ENCODE measurements at regions not wholly inside any gene's neighbourhood (a gene's known extent, or its start where the extent isn't known, plus 50 kb on each side); places are given as distances from the start of the nearest gene placed in this dataset.
A peak's percentile ranks its signal among the peaks of the same experiment; 100 is the strongest.
"Not testable (repeated sequence)": the region's sequence is repeated elsewhere in the genome, so short reads cannot be mapped to it uniquely, and the experiment has no call there.

GRCh38 chr1:65613884-65614283 is 178.8 kb upstream of the PDE4B start:
- no peak overlapping the region for H3K27ac ChIP-seq (ENCODE audit: low read depth, low read length)
- H3K4me3 ChIP-seq (ENCODE audit: low read depth, low read length), result no peak overlapping the region
- H3K27me3 ChIP-seq (ENCODE audit: control insufficient read depth, insufficient read depth, low read length), result no peaks in the 10 kb centered on the region
- DNase-seq (ENCODE audit: low read depth in 4 of 6, low spot score in 6 of 6), result no peak
- no CpG with 5 or more reads among the region's 2 CpGs for WGBS (ENCODE audit: insufficient coverage)
- H3K36me3 ChIP-seq (ENCODE audit: control insufficient read depth, insufficient read depth, low read length), result no peaks in the 10 kb centered on the region
- no peaks in the 10 kb centered on the region for H3K4me1 ChIP-seq (ENCODE audit: control insufficient read depth, insufficient read depth, low read length)
- H3K9me3 ChIP-seq (ENCODE audit: control insufficient read depth, insufficient read depth, low read length), result no peaks in the 10 kb centered on the region

DNA sequence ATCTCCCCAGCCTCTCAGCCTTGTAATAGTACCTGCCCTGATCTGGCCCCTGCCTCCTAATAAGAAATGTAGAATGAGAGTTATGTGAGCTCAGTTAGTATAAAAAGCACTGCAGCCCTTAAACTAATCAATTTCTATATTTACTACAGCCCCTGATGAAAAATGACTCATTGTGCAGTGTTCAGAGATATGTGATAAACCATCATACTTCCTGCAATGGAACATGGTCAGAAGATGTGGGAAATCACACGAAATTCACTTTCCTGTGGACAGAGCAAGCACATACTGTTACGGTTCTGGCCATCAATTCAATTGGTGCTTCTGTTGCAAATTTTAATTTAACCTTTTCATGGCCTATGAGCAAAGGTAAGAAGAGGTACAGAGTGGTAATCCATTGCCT is 176.8 kb upstream of the PDE4B start:
- no peaks in the 10 kb centered on the region for H3K4me1 ChIP-seq (ENCODE audit: control insufficient read depth, insufficient read depth, low read length)
- no peaks in the 10 kb centered on the region for H3K9me3 ChIP-seq (ENCODE audit: control insufficient read depth, insufficient read depth, low read length)
- WGBS (ENCODE audit: insufficient coverage), result 71% methylated on average over 1 of the region's 2 CpGs
- no peak overlapping the region for H3K27ac ChIP-seq (ENCODE audit: low read depth, low read length)
- H3K36me3 ChIP-seq (ENCODE audit: control insufficient read depth, insufficient read depth, low read length), result no peaks in the 10 kb centered on the region
- DNase-seq (ENCODE audit: low read depth in 4 of 6, low spot score in 6 of 6), result no peak
- no peaks in the 10 kb centered on the region for H3K27me3 ChIP-seq (ENCODE audit: control insufficient read depth, insufficient read depth, low read length)
- H3K4me3 ChIP-seq (ENCODE audit: low read depth, low read length), result no peak overlapping the region

- H3K27me3 ChIP-seq (ENCODE audit: control insufficient read depth, insufficient read depth, low read length); H3K4me1 ChIP-seq (ENCODE audit: control insufficient read depth, insufficient read depth, low read length); H3K9me3 ChIP-seq (ENCODE audit: control insufficient read depth, insufficient read depth, low read length); DNase-seq (ENCODE audit: low read depth in 4 of 6, low spot score in 6 of 6); H3K4me3 ChIP-seq (ENCODE audit: low read depth, low read length); H3K27ac ChIP-seq (ENCODE audit: low read depth, low read length); H3K36me3 ChIP-seq (ENCODE audit: control insufficient read depth, insufficient read depth, low read length): not testable (repeated sequence)
- 82% methylated on average over 1 of the region's 1 CpG for WGBS (ENCODE audit: insufficient coverage)
Observed at GRCh38 chr1:65621721-65622120, 171.0 kb upstream of the PDE4B start.

DNA sequence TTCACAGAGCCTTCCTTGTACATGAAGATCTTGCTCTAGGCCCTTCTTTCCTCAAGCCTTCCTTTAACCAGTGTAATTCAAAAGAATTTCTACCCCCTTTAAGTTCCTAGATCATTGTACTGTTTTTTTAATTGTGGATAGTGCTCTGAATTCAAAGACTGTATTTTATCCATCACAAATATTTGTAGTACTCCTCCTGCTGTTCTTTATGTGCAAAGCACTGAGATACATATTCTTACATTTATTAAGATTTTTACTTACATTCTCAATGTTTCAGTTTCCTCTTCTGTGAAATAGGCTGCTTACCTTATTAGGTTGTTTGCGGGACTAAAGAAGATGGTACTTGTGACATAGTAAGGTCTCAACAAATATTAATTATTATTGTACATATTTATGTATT is 168.8 kb upstream of the PDE4B start:
- Histone ChIP-seq H3K4me3 (ENCODE audit: low read depth, low read length) (no peak overlapping the region), H3K27ac (ENCODE audit: low read depth, low read length) (no peak overlapping the region), H3K27me3 (ENCODE audit: control insufficient read depth, insufficient read depth, low read length) (no peaks in the 10 kb centered on the region), H3K4me1 (ENCODE audit: control insufficient read depth, insufficient read depth, low read length) (no peaks in the 10 kb centered on the region), H3K9me3 (ENCODE audit: control insufficient read depth, insufficient read depth, low read length) (no peaks in the 10 kb centered on the region), H3K36me3 (ENCODE audit: control insufficient read depth, insufficient read depth, low read length) (no peaks in the 10 kb centered on the region)
- WGBS (ENCODE audit: insufficient coverage), result no CpG with 5 or more reads among the region's 1 CpG
- no peak for DNase-seq (ENCODE audit: low read depth in 4 of 6, low spot score in 6 of 6)

DNA sequence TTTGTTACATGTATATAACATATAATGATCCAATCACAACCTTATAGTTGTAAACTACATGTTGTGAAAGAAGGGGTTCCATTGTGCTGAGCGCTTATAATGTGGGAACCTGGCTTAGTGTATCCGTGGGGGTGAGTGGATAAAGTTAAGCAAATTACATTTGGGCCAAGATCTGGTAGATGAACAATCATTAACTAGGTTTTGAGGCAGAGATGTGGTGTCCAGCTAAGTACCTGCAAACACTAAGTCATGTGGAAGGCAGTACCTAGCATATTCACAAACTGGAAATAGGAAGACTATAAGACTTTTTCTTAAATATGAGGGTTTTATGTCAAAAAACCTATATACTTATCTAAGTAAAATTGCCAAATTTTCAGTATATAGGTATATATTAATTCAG is 167.2 kb upstream of the PDE4B start:
- 100% methylated on average over 2 of the region's 2 CpGs for WGBS (ENCODE audit: insufficient coverage)
- no peaks in the 10 kb centered on the region for H3K36me3 ChIP-seq (ENCODE audit: control insufficient read depth, insufficient read depth, low read length)

GRCh38 chr1:65626003-65626402 is 166.7 kb upstream of the PDE4B start:
- Histone ChIP-seq H3K4me1 (ENCODE audit: control insufficient read depth, insufficient read depth, low read length) (no peaks in the 10 kb centered on the region), H3K4me3 (ENCODE audit: low read depth, low read length) (no peak overlapping the region), H3K27ac (ENCODE audit: low read depth, low read length) (no peak overlapping the region), H3K9me3 (ENCODE audit: control insufficient read depth, insufficient read depth, low read length) (no peaks in the 10 kb centered on the region), H3K36me3 (ENCODE audit: control insufficient read depth, insufficient read depth, low read length) (no peaks in the 10 kb centered on the region), H3K27me3 (ENCODE audit: control insufficient read depth, insufficient read depth, low read length) (no peaks in the 10 kb centered on the region)
- DNase-seq (ENCODE audit: low read depth in 4 of 6, low spot score in 6 of 6), result no peak
- WGBS (ENCODE audit: insufficient coverage), result no CpG with 5 or more reads among the region's 3 CpGs

More for the DNA sequence above, 167.2 kb upstream of the PDE4B start:
- no peak overlapping the region for H3K27ac ChIP-seq (ENCODE audit: low read depth, low read length)
- no peak overlapping the region for H3K4me3 ChIP-seq (ENCODE audit: low read depth, low read length)
- no peaks in the 10 kb centered on the region for H3K9me3 ChIP-seq (ENCODE audit: control insufficient read depth, insufficient read depth, low read length)
- no peak for DNase-seq (ENCODE audit: low read depth in 4 of 6, low spot score in 6 of 6)
- H3K4me1 ChIP-seq (ENCODE audit: control insufficient read depth, insufficient read depth, low read length), result no peaks in the 10 kb centered on the region
- H3K27me3 ChIP-seq (ENCODE audit: control insufficient read depth, insufficient read depth, low read length), result no peaks in the 10 kb centered on the region

DNA sequence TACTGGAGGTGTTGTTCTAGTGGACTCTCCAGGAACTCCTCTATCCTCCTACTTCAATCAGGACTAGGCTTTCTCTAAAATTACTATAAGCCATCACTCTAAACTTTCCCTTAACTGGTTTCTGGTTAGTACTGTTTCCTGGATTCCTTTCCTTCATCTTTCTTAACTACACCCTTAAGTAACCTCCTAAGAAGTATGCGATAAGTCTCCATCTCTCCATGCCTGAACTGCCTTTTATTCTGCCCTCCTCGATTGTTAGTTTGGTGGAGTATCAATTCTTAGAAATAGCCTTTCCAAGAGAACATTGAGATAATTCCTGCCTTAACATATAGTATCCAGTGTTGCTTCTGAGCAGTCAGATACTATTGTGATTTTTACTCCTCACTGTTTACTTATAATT is 162.9 kb upstream of the PDE4B start:
- no peak overlapping the region for H3K27ac ChIP-seq (ENCODE audit: low read depth, low read length)
- no peaks in the 10 kb centered on the region for H3K27me3 ChIP-seq (ENCODE audit: control insufficient read depth, insufficient read depth, low read length)
- no peaks in the 10 kb centered on the region for H3K9me3 ChIP-seq (ENCODE audit: control insufficient read depth, insufficient read depth, low read length)
- no CpG with 5 or more reads among the region's 2 CpGs for WGBS (ENCODE audit: insufficient coverage)
- no peaks in the 10 kb centered on the region for H3K36me3 ChIP-seq (ENCODE audit: control insufficient read depth, insufficient read depth, low read length)
- DNase-seq (ENCODE audit: low read depth in 4 of 6, low spot score in 6 of 6), result no peak
- H3K4me1 ChIP-seq (ENCODE audit: control insufficient read depth, insufficient read depth, low read length), result no peaks in the 10 kb centered on the region
- H3K4me3 ChIP-seq (ENCODE audit: low read depth, low read length), result no peak overlapping the region

- Histone ChIP-seq H3K9me3 (ENCODE audit: control insufficient read depth, insufficient read depth, low read length) (no peaks in the 10 kb centered on the region), H3K36me3 (ENCODE audit: control insufficient read depth, insufficient read depth, low read length) (no peaks in the 10 kb centered on the region), H3K4me1 (ENCODE audit: control insufficient read depth, insufficient read depth, low read length) (no peaks in the 10 kb centered on the region), H3K27me3 (ENCODE audit: control insufficient read depth, insufficient read depth, low read length) (no peaks in the 10 kb centered on the region), H3K27ac (ENCODE audit: low read depth, low read length) (no peak overlapping the region), H3K4me3 (ENCODE audit: low read depth, low read length) (no peak overlapping the region)
- peak in 1 of 6 donors; percentile 43 for DNase-seq (ENCODE audit: low read depth in 4 of 6, low spot score in 6 of 6)
- WGBS (ENCODE audit: insufficient coverage), result no CpG with 5 or more reads among the region's 2 CpGs
Observed at GRCh38 chr1:65630855-65631254, 161.8 kb upstream of the PDE4B start.

DNA sequence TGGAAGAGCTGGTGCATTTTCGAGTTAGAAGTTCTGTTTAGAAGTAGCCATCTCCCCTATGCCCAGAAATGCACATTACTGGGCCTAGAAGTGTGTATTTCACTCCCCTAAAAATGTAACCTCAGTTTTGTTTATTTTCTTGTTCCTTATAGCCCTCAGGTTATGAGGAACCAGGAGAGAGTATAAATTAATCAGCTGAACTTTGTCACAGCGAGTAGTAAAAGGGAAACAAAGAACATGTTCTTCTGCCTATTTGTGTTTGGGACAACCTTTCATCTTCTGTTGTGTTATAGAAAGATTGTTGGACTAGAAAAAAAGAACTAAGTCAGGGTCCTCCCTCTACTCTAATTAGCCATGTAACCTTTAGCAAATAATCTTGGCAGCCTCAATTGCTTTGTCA is 160.5 kb upstream of the PDE4B start:
- Histone ChIP-seq H3K27ac (ENCODE audit: low read depth, low read length) (no peak overlapping the region), H3K4me1 (ENCODE audit: control insufficient read depth, insufficient read depth, low read length) (no peaks in the 10 kb centered on the region), H3K27me3 (ENCODE audit: control insufficient read depth, insufficient read depth, low read length) (no peaks in the 10 kb centered on the region), H3K36me3 (ENCODE audit: control insufficient read depth, insufficient read depth, low read length) (no peaks in the 10 kb centered on the region), H3K4me3 (ENCODE audit: low read depth, low read length) (no peak overlapping the region), H3K9me3 (ENCODE audit: control insufficient read depth, insufficient read depth, low read length) (no peaks in the 10 kb centered on the region)
- WGBS (ENCODE audit: insufficient coverage), result no CpG with 5 or more reads among the region's 2 CpGs
- no peak for DNase-seq (ENCODE audit: low read depth in 4 of 6, low spot score in 6 of 6)

- no CpG with 5 or more reads among the region's 1 CpG for WGBS (ENCODE audit: insufficient coverage)
- H3K36me3 ChIP-seq (ENCODE audit: control insufficient read depth, insufficient read depth, low read length), result no peaks in the 10 kb centered on the region
Observed at GRCh38 chr1:65640046-65640445, 152.6 kb upstream of the PDE4B start.

More at GRCh38 chr1:65640046-65640445, 152.6 kb upstream of the PDE4B start:
- no peak overlapping the region for H3K27ac ChIP-seq (ENCODE audit: low read depth, low read length)
- no peaks in the 10 kb centered on the region for H3K9me3 ChIP-seq (ENCODE audit: control insufficient read depth, insufficient read depth, low read length)
- H3K4me3 ChIP-seq (ENCODE audit: low read depth, low read length), result no peak overlapping the region
- no peak for DNase-seq (ENCODE audit: low read depth in 4 of 6, low spot score in 6 of 6)
- H3K4me1 ChIP-seq (ENCODE audit: control insufficient read depth, insufficient read depth, low read length), result no peaks in the 10 kb centered on the region
- no peaks in the 10 kb centered on the region for H3K27me3 ChIP-seq (ENCODE audit: control insufficient read depth, insufficient read depth, low read length)

Measured in spinal cord (tissue), 9 donors.